Lower leg skin (tissue), 3 donors: ENCODE measurements at regions not wholly inside any gene's neighbourhood (a gene's known extent, or its start where the extent isn't known, plus 50 kb on each side); places are given as distances from the start of the nearest gene placed in this dataset.

Experiments
- POLR2A ChIP-seq, 2 donors: fragments of 450-650 bp; IDR thresholded peaks; one replicate each; pipeline ENCODE4 v1.6.1; 2016 to 2017; ENCODE audit warnings: antibody characterized with exemption in 2 of 2, mild to moderate bottlenecking in 1 of 2, moderate library complexity in 1 of 2
- TF ChIP-seq, protein P1 (sequence below), 3 donors: fragments of 450-650 bp; IDR thresholded peaks; one replicate each; pipeline ENCODE4 v1.5.1; 2016; ENCODE audit warnings: antibody characterized with exemption in 3 of 3, mild to moderate bottlenecking in 3 of 3, moderate library complexity in 2 of 3

DNA sequence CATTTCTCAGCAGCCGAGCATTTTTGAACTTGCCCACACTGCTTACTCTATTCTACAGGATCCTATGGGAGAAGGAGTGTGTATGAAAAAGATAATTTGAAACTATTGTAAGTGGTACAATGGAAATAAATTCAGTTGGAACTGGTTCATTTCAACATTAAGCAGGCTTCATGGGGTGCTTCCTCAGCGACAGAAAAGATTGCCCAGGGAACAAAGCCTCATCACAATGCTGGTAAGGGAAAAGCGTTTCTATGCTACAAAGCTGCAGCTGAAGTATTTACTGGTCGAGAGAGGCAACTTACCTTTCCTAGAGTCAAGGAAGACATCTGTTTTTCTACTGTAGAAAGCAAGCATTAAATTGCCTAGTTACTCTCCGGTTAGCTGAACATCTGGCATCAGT lies 568.2 kb upstream of the ZP4 start:
- TF ChIP-seq, protein P1, sequence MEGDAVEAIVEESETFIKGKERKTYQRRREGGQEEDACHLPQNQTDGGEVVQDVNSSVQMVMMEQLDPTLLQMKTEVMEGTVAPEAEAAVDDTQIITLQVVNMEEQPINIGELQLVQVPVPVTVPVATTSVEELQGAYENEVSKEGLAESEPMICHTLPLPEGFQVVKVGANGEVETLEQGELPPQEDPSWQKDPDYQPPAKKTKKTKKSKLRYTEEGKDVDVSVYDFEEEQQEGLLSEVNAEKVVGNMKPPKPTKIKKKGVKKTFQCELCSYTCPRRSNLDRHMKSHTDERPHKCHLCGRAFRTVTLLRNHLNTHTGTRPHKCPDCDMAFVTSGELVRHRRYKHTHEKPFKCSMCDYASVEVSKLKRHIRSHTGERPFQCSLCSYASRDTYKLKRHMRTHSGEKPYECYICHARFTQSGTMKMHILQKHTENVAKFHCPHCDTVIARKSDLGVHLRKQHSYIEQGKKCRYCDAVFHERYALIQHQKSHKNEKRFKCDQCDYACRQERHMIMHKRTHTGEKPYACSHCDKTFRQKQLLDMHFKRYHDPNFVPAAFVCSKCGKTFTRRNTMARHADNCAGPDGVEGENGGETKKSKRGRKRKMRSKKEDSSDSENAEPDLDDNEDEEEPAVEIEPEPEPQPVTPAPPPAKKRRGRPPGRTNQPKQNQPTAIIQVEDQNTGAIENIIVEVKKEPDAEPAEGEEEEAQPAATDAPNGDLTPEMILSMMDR (IDR thresholded peaks at IDR 0.05), result no peak
- TF ChIP-seq POLR2A (IDR thresholded peaks at IDR 0.05), result no peak
